Activated T-helper 2 cell treated with anti-CD3 and anti-CD28 coated beads, Interferon-gamma antibody, Interleukin-2, Interleukin-4, amounts not matched to agents 10 μg/mL and 5 μg/mL and 100 μg/mL, durations not matched to agents 14 hours and 24 hours and 36 hours (primary cell): ENCODE measurements at regions not wholly inside any gene's neighbourhood (a gene's known extent, or its start where the extent isn't known, plus 50 kb on each side); places are given as distances from the start of the nearest gene placed in this dataset.
"Not testable (repeated sequence)": the region's sequence is repeated elsewhere in the genome, so short reads cannot be mapped to it uniquely, and the experiment has no call there.

Source experiments
- DNase-seq: peaks from one replicate; pipeline ENCODE4 v3.0.0; 2021; ENCODE audit warnings: low spot score
- H3K27ac Mint-ChIP-seq: one replicate; pipeline ENCODE4 v1.8.0; 2021; ENCODE audit warnings: mixed read lengths
- H3K27me3 Mint-ChIP-seq: one replicate; pipeline ENCODE4 v1.8.0; 2021; ENCODE audit warnings: low read depth, mixed read lengths
- H3K36me3 Mint-ChIP-seq: one replicate; pipeline ENCODE4 v1.8.0; 2021; ENCODE audit warnings: low read depth, mixed read lengths
- H3K4me1 Mint-ChIP-seq: one replicate; pipeline ENCODE4 v1.8.0; 2021; ENCODE audit warnings: low read depth, mixed read lengths
- H3K4me3 Mint-ChIP-seq: one replicate; pipeline ENCODE4 v1.8.0; 2021; ENCODE audit warnings: low read depth, mild to moderate bottlenecking, moderate library complexity, mixed read lengths
- H3K9me3 Mint-ChIP-seq: one replicate; pipeline ENCODE4 v1.8.0; 2021; ENCODE audit warnings: mixed read lengths
- intact Hi-C: fragments of 100-400 bp; cut with micrococcal nuclease; formaldehyde crosslinking; loops from one replicate; pipeline ENCODE4 v1.15.1; 2023

- H3K27ac Mint-ChIP-seq, result peak overlapping the region; percentile 58
- peak overlapping the region; percentile 58 for H3K4me3 Mint-ChIP-seq
- no peaks in the 10 kb centered on the region for H3K9me3 Mint-ChIP-seq
- peaks cover 69% of the 10 kb centered on the region for H3K4me1 Mint-ChIP-seq
- H3K27me3 Mint-ChIP-seq, result no peaks in the 10 kb centered on the region
- peaks cover 25% of the 10 kb centered on the region for H3K36me3 Mint-ChIP-seq
- intact Hi-C loops, result no loop called here
- no peak for DNase-seq
These were observed 92.5 kb upstream of the DMRT1 start for GRCh38 chr9:748861-749497.

GRCh38 chr9:749716-750115 is 91.8 kb upstream of the DMRT1 start:
- H3K4me3 Mint-ChIP-seq, result peak overlapping the region; percentile 26
- no peaks in the 10 kb centered on the region for H3K27me3 Mint-ChIP-seq
- H3K9me3 Mint-ChIP-seq, result no peaks in the 10 kb centered on the region
- H3K4me1 Mint-ChIP-seq, result peaks cover 76% of the 10 kb centered on the region
- intact Hi-C loops, result no loop called here
- peak; percentile 49 for DNase-seq
- H3K36me3 Mint-ChIP-seq, result peaks cover 20% of the 10 kb centered on the region
- H3K27ac Mint-ChIP-seq, result peak overlapping the region; percentile 34

GRCh38 chr9:750249-750967 is 91.1 kb upstream of the DMRT1 start:
- Mint-ChIP-seq H3K4me1 (peaks cover 81% of the 10 kb centered on the region), H3K27me3 (no peaks in the 10 kb centered on the region), H3K36me3 (peaks cover 15% of the 10 kb centered on the region), H3K9me3 (no peaks in the 10 kb centered on the region), H3K27ac (peak overlapping the region; percentile 19), H3K4me3 (no peak overlapping the region)
- DNase-seq, result no peak
- intact Hi-C loops, result no loop called here

GRCh38 chr9:751137-752051 is 90.1 kb upstream of the DMRT1 start:
- H3K27me3 Mint-ChIP-seq, result no peaks in the 10 kb centered on the region
- DNase-seq, result no peak
- intact Hi-C loops, result no loop called here

DNA sequence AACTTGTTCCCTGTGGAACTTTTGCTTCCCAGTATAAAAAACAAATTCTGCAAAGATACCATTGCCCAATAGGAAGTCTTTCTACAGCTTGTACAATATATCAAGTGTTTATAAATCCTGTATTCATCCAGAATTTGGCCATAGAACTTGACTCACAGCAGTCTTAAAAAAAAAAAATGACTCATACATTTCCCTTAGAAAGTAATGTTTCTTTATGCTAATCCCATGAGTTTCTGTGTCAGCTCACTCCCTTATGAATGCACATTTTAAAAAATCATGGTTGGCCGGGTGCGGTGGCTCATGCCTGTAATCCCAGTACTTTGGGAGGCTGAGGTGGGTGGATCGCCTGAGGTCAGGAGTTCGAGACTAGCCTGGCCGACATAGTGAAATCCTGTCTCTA is 89.3 kb upstream of the DMRT1 start:
- Mint-ChIP-seq H3K4me3 (no peak overlapping the region), H3K4me1 (peaks cover 79% of the 10 kb centered on the region), H3K9me3 (no peaks in the 10 kb centered on the region), H3K27ac (peak overlapping the region; percentile 24), H3K27me3 (no peaks in the 10 kb centered on the region), H3K36me3 (peaks cover 3% of the 10 kb centered on the region)
- intact Hi-C loops, result no loop called here
- DNase-seq, result no peak

More at GRCh38 chr9:751137-752051, 90.1 kb upstream of the DMRT1 start:
- Mint-ChIP-seq H3K4me1 (peaks cover 82% of the 10 kb centered on the region), H3K36me3 (peaks cover 5% of the 10 kb centered on the region), H3K9me3 (no peaks in the 10 kb centered on the region), H3K27ac (peak overlapping the region; percentile 65), H3K4me3 (no peak overlapping the region)

DNA sequence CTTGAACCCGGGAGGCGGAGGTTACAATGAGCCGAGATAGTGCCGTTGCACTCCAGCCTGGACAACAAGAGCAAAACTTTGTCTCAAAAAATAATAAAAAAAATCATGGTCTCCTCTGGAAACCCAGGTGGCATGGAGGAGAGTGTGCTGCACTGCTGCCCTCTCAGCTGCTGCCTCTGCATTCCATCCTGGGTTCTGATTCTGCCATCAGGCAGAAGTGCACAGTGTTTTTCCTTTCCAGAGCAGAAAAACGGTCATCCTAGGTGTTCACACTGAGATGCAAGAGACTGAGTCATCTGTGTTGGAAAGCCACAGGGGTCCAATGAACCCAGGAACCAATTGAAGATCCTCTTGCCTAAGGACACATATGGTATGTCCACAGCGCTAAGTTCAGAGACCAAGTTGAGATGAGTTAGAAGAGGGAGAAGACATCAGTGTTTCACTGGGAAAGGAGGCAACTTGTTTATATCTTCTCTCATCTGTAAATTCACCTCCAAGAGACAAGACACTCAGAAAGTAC is 88.8 kb upstream of the DMRT1 start:
- Mint-ChIP-seq H3K36me3 (no peaks in the 10 kb centered on the region), H3K27ac (no peak overlapping the region), H3K9me3 (no peaks in the 10 kb centered on the region), H3K4me1 (peaks cover 78% of the 10 kb centered on the region), H3K27me3 (no peaks in the 10 kb centered on the region), H3K4me3 (no peak overlapping the region)
- no peak for DNase-seq
- intact Hi-C loops, result no loop called here

- H3K36me3 Mint-ChIP-seq, DNase-seq, H3K27me3 Mint-ChIP-seq, H3K4me3 Mint-ChIP-seq, H3K27ac Mint-ChIP-seq, H3K9me3 Mint-ChIP-seq, intact Hi-C loops: not testable (repeated sequence)
- peaks cover 73% of the 10 kb centered on the region for H3K4me1 Mint-ChIP-seq
These were observed 87.8 kb upstream of the DMRT1 start for GRCh38 chr9:753734-754133.

DNA sequence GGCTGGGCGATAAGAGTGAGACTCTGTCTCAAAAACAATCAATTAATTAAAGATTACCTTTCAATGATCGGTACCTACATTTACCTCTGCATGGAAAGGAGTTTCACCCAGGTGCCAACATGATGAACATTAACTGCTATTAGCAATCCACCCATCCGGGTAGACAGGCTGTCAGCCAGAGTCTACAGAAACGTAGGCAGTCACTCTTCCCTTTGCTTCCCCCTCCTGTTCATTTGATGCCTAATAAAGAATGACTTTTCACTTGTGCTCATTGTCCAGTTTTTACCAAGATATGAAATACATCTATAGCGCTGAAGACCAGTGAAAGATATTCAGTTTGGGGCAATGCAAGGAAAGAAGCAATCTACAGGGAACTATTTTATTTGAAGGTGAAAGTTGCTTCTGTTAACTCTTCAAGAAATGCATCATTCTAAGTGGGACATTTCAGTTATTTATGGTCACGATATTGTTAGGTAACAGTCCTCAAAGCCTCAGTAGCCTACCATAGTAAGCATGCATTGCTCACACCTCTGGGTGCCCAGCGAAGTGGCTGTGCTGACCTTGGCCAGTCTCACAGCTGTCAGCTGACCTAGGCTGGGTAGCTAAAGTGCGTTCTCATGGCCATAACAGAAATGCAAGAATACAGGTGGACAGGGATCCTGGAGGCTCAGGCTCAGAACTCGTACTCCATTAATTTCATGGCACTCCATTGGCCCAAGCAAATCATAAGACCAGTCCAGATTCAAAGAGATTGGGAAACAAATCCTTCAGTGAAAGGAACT is 87.2 kb upstream of the DMRT1 start:
- Mint-ChIP-seq H3K36me3 (no peaks in the 10 kb centered on the region), H3K4me1 (peaks cover 70% of the 10 kb centered on the region), H3K4me3 (no peak overlapping the region), H3K27ac (no peak overlapping the region), H3K27me3 (no peaks in the 10 kb centered on the region), H3K9me3 (no peaks in the 10 kb centered on the region)
- intact Hi-C loops, result no loop called here
- no peak for DNase-seq

DNA sequence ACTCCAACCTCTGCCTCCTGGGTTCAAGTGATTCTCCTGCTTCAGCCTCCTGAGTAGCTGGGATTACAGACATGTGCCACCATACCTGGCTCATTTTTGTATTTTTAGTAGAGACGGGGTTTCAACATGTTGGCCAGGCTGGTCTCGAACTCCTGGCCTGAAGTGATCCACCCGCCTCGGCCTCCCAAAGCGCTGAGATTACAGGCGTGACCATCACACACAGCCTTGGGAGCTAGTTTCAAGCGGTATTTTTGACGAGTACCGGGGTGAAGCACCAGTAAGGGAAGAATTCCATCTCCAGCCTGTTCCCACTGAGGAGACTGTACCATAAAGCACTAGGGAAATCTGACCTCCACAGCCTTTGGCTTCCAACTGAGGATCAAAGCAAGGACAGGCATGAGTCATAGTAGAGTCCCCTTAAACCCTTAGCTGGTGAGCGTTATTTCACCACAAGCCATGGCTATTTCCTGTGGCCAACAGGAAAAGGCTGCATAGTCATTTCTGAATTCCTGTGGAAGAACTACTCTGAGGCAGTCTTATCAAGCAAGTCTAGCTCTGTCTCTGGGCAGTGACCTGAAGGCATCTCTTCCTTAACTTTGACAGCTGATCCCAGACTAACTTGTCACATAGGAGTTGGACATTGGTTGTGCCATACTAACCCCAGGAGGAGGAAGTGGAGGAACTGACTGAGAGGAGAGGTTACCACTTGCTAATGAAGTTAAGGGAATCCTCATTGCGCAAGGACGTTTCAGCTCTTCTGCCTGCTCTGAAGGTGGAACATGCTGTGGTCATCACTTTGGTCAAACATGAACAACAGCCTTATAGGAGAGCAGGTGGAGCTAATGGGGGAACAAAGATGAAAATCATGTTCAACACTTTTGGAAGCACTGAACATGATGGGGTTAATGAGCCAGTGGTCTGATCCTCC is 85.8 kb upstream of the DMRT1 start:
- peak overlapping the region; percentile 43 for H3K4me3 Mint-ChIP-seq
- no peaks in the 10 kb centered on the region for H3K36me3 Mint-ChIP-seq
- intact Hi-C loops, result loop anchor here (5.0 kb wide), 1 partner anchor 48 kb away; no protein-coding TSS in a partner anchor

DNA sequence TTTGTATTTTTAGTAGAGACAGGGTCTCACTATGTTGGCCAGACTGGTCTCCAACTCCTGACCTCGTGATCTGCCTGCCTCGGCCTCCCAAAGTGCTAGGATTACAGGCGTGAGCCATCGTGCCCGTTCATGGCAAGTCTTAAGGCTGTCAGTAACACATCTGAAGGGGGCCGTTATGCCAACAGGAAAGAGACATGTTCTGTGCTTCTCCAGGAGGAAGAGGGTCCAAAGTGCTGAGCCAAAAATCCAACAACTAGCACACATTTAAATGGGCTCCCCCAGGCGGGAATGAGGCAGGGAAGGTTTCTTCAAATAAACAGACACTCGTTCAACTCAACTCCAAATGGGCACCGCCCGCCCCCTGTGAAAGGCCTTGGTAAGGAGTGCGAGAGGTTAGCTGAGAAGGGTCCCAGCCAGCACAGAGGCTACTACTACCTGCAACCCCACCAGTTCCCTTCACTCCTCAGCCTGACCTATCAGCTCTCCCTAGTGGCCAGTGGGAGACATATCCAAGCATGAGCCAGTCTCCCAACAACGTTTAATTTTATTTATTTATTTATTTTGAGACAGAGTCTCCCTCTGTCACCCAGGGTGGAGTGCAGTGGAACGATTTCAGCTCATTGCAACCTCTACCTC is 84.1 kb upstream of the DMRT1 start:
- Mint-ChIP-seq H3K36me3 (no peaks in the 10 kb centered on the region), H3K27me3 (no peaks in the 10 kb centered on the region), H3K4me1 (peaks cover 57% of the 10 kb centered on the region), H3K27ac (no peak overlapping the region), H3K9me3 (no peaks in the 10 kb centered on the region), H3K4me3 (no peak overlapping the region)
- intact Hi-C loops, result loop anchor here (5.0 kb wide), 1 partner anchor 50 kb away; no protein-coding TSS in a partner anchor
- DNase-seq, result no peak

More for the DNA sequence above, 85.8 kb upstream of the DMRT1 start:
- DNase-seq, result peak; percentile 46
- Mint-ChIP-seq H3K27ac (no peak overlapping the region), H3K4me1 (peaks cover 63% of the 10 kb centered on the region), H3K27me3 (no peaks in the 10 kb centered on the region), H3K9me3 (no peaks in the 10 kb centered on the region)

- Mint-ChIP-seq H3K27ac (no peak overlapping the region), H3K27me3 (no peaks in the 10 kb centered on the region), H3K9me3 (no peaks in the 10 kb centered on the region), H3K4me3 (no peak overlapping the region), H3K36me3 (no peaks in the 10 kb centered on the region), H3K4me1 (peaks cover 53% of the 10 kb centered on the region)
- intact Hi-C loops, result loop anchor here (5.0 kb wide), 1 partner anchor 51 kb away; no protein-coding TSS in a partner anchor
- DNase-seq, result no peak
These were observed 83.4 kb upstream of the DMRT1 start for GRCh38 chr9:758146-758545.
